ENCODE measurements at regions not wholly inside any gene's neighbourhood (a gene's known extent, or its start where the extent isn't known, plus 50 kb on each side); places are given as distances from the start of the nearest gene placed in this dataset.
"Not testable (repeated sequence)": the region's sequence is repeated elsewhere in the genome, so short reads cannot be mapped to it uniquely, and the experiment has no call there.

- Histone ChIP-seq H3K79me2 (ENCODE audit: insufficient read depth, low read length) (no peaks in the 10 kb centered on the region), H3K36me3 (ENCODE audit: low read length) (no peaks in the 10 kb centered on the region), H3K9me3 (ENCODE audit: insufficient read depth, low read length) (no peaks in the 10 kb centered on the region), H3K4me3 (ENCODE audit: insufficient read depth, low read length, poor library complexity, severe bottlenecking) (no peak overlapping the region), H4K20me1 (ENCODE audit: low read depth, low read length) (no peaks in the 10 kb centered on the region), H3K27ac (ENCODE audit: low read depth, low read length) (no peak overlapping the region), H3K9me2 (replicated peaks; ENCODE audit: insufficient read depth, low read length) (no peaks in the 10 kb centered on the region), H3K4me2 (ENCODE audit: low read depth, low read length, poor library complexity, severe bottlenecking) (no peak overlapping the region), H3K27me3 (ENCODE audit: low read length) (no peaks in the 10 kb centered on the region), H3F3A (ENCODE audit: insufficient read depth) (no peaks in the 10 kb centered on the region), H3K9ac (ENCODE audit: low read length) (no peak overlapping the region), H2AFZ (ENCODE audit: low read depth, low read length, severe bottlenecking) (no peak overlapping the region)
- TF ChIP-seq CTCF (IDR thresholded peaks at IDR 0.05; ENCODE audit: insufficient read depth, low read length, poor library complexity, severe bottlenecking) (no peak), EZH2phosphoT487 (conservative IDR thresholded peaks at IDR 0.05; ENCODE audit: low read length) (no peak)
These were observed 161.1 kb upstream of the FBXO33 start for GRCh38 chr14:39593377-39593776.

GRCh38 chr14:39592116-39592789 is 160.0 kb upstream of the FBXO33 start:
- Histone ChIP-seq H2AFZ (ENCODE audit: low read depth, low read length, severe bottlenecking) (no peak overlapping the region), H3F3A (ENCODE audit: insufficient read depth) (no peaks in the 10 kb centered on the region), H4K20me1 (ENCODE audit: low read depth, low read length) (no peaks in the 10 kb centered on the region), H3K4me3 (ENCODE audit: insufficient read depth, low read length, poor library complexity, severe bottlenecking) (no peak overlapping the region), H3K36me3 (ENCODE audit: low read length) (no peaks in the 10 kb centered on the region), H3K9ac (ENCODE audit: low read length) (no peak overlapping the region), H3K79me2 (ENCODE audit: insufficient read depth, low read length) (no peaks in the 10 kb centered on the region), H3K27me3 (ENCODE audit: low read length) (no peaks in the 10 kb centered on the region), H3K9me2 (replicated peaks; ENCODE audit: insufficient read depth, low read length) (no peaks in the 10 kb centered on the region), H3K4me2 (ENCODE audit: low read depth, low read length, poor library complexity, severe bottlenecking) (no peak overlapping the region), H3K27ac (ENCODE audit: low read depth, low read length) (no peak overlapping the region), H3K9me3 (ENCODE audit: insufficient read depth, low read length) (no peaks in the 10 kb centered on the region)
- TF ChIP-seq CTCF (IDR thresholded peaks at IDR 0.05; ENCODE audit: insufficient read depth, low read length, poor library complexity, severe bottlenecking) (no peak), EZH2phosphoT487 (conservative IDR thresholded peaks at IDR 0.05; ENCODE audit: low read length) (no peak)

GRCh38 chr14:39589882-39590281 is 157.6 kb upstream of the FBXO33 start:
- H3K4me2 ChIP-seq (ENCODE audit: low read depth, low read length, poor library complexity, severe bottlenecking); H3K9ac ChIP-seq (ENCODE audit: low read length); H3K27me3 ChIP-seq (ENCODE audit: low read length); H3K4me3 ChIP-seq (ENCODE audit: insufficient read depth, low read length, poor library complexity, severe bottlenecking); H2AFZ ChIP-seq (ENCODE audit: low read depth, low read length, severe bottlenecking); H3K36me3 ChIP-seq (ENCODE audit: low read length); H3F3A ChIP-seq (ENCODE audit: insufficient read depth); H3K9me2 ChIP-seq (replicated peaks; ENCODE audit: insufficient read depth, low read length); H3K27ac ChIP-seq (ENCODE audit: low read depth, low read length); H3K9me3 ChIP-seq (ENCODE audit: insufficient read depth, low read length); H4K20me1 ChIP-seq (ENCODE audit: low read depth, low read length); H3K79me2 ChIP-seq (ENCODE audit: insufficient read depth, low read length): not testable (repeated sequence)

GRCh38 chr14:39582028-39582654 is 149.9 kb upstream of the FBXO33 start:
- Histone ChIP-seq H3K36me3 (ENCODE audit: low read length) (no peaks in the 10 kb centered on the region), H3K9ac (ENCODE audit: low read length) (peak overlapping the region; percentile 9; the same call in 1 of the 2 replicates), H3K27me3 (ENCODE audit: low read length) (no peaks in the 10 kb centered on the region), H3K9me2 (replicated peaks; ENCODE audit: insufficient read depth, low read length) (no peaks in the 10 kb centered on the region), H3F3A (ENCODE audit: insufficient read depth) (no peaks in the 10 kb centered on the region), H3K4me3 (ENCODE audit: insufficient read depth, low read length, poor library complexity, severe bottlenecking) (no peak overlapping the region), H3K27ac (ENCODE audit: low read depth, low read length) (peak overlapping the region; percentile 28; the same call in 1 of the 2 replicates), H2AFZ (ENCODE audit: low read depth, low read length, severe bottlenecking) (peak overlapping the region; percentile 86), H3K9me3 (ENCODE audit: insufficient read depth, low read length) (no peaks in the 10 kb centered on the region), H3K4me2 (ENCODE audit: low read depth, low read length, poor library complexity, severe bottlenecking) (peak overlapping the region; percentile 16), H3K79me2 (ENCODE audit: insufficient read depth, low read length) (no peaks in the 10 kb centered on the region), H4K20me1 (ENCODE audit: low read depth, low read length) (no peaks in the 10 kb centered on the region)
- TF ChIP-seq CTCF (IDR thresholded peaks at IDR 0.05; ENCODE audit: insufficient read depth, low read length, poor library complexity, severe bottlenecking) (no peak), EZH2phosphoT487 (conservative IDR thresholded peaks at IDR 0.05; ENCODE audit: low read length) (no peak)
